ENCODE measurements at regions not wholly inside any gene's neighbourhood (a gene's known extent, or its start where the extent isn't known, plus 50 kb on each side); places are given as distances from the start of the nearest gene placed in this dataset.
"Not testable (repeated sequence)": the region's sequence is repeated elsewhere in the genome, so short reads cannot be mapped to it uniquely, and the experiment has no call there.

DNA sequence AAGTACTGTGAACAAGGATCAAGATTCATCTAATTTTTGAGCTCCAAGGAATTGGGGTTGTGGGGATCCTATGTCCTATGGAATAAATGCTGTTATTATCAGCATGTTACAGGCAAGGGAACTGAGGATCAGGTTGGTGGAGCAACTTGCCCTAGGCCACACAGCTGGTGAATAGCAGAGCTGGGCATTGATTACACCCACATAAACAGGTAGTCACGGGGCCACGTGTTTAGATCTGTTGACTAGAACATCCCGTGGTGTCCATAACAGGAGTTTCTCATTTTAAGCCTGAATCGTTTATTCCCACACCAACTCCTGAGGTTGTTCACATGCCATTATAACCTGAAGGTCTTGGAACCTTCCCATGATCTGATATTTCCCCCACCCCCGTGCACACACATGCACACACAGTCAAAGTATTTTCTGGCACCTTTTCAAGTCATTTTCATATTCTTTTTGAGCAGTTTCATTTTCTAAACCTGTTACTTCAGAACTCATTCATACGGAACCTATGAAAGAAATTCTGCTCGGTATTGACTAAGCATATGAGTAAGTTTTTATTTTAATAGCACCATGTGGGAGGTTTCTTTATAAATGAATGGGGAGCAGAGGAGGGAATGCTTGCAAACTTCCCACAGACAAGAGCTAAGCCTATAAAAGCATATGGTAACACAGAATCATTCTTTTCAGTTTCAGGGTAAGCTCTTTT lies 338.1 kb downstream of the ANAPC1 start:
- not testable (repeated sequence) for DNase-seq (ENCODE audit: low read depth in 1 of 2, low spot score in 1 of 2); H3K27ac ChIP-seq (replicated peaks); H3K27me3 ChIP-seq (ENCODE audit: insufficient read depth, poor library complexity, severe bottlenecking); H3K4me3 ChIP-seq (replicated peaks; ENCODE audit: insufficient read depth, low read length)

DNA sequence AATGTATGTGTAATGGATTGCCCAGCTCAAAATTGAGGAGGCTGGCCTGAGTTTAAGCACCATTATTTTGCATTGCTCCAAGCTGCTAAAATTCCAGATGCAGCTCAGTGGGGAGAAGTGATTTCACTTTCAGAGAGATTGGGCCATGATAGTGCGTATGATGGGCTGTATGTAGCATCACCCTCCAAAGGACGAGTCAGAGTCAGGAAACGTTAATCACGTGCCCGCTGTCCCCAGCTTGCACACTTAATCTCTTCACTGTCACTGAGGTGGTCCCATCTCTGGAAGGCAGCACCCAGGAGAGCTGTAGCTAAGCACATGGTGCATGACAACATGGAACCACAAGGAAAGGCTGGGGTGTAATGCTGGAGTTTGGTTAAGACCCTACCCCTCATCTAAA lies 337.4 kb downstream of the ANAPC1 start:
- not testable (repeated sequence) for H3K27me3 ChIP-seq (ENCODE audit: insufficient read depth, poor library complexity, severe bottlenecking); H3K4me3 ChIP-seq (replicated peaks; ENCODE audit: insufficient read depth, low read length); DNase-seq (ENCODE audit: low read depth in 1 of 2, low spot score in 1 of 2); H3K27ac ChIP-seq (replicated peaks)

DNA sequence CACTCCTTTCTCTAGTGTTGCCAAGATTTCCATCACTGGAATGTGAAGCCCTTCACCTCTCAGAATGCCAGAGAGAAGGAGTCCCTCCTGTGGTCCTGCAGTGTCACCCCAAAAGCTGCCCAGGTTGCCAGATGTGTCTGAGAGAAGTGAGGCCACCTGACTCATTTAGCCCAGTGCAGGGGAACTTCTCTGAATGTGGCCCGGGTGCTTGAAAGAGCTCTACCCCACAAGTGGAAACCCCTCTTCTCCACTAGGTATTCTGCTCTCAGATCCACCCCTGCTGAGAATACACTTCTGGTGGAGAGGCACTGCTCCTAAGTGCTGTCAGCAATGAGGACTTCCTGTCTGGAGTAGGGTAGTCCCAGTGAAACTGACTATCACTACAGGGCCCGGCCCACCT lies 334.8 kb downstream of the ANAPC1 start:
- H3K27ac ChIP-seq (replicated peaks); H3K4me3 ChIP-seq (replicated peaks; ENCODE audit: insufficient read depth, low read length); H3K27me3 ChIP-seq (ENCODE audit: insufficient read depth, poor library complexity, severe bottlenecking): not testable (repeated sequence)

DNA sequence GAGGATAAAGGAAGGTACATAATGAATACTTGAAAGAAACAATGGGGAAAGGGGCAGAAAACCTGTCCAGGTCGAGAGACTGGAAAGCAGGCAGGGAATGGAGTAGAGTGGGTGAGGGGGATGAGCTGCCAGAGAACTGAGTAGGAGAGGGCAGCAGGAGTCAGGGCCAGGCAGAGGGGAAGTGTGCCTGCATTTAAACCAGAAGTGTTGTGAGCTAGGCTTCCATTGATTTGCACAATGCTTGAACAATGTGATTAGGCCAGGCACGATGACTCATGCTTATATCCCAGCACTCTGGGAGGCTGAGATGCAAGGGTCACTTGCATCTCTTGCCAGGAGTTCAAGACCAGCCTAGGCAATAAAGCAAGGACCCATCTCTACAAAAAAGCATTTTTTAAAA lies 332.6 kb downstream of the ANAPC1 start:
- not testable (repeated sequence) for DNase-seq (ENCODE audit: low read depth in 1 of 2, low spot score in 1 of 2); H3K27ac ChIP-seq (replicated peaks); H3K4me3 ChIP-seq (replicated peaks; ENCODE audit: insufficient read depth, low read length); H3K27me3 ChIP-seq (ENCODE audit: insufficient read depth, poor library complexity, severe bottlenecking)

More for the DNA sequence above, 334.8 kb downstream of the ANAPC1 start:
- DNase-seq (ENCODE audit: low read depth in 1 of 2, low spot score in 1 of 2), result not testable (repeated sequence)

DNA sequence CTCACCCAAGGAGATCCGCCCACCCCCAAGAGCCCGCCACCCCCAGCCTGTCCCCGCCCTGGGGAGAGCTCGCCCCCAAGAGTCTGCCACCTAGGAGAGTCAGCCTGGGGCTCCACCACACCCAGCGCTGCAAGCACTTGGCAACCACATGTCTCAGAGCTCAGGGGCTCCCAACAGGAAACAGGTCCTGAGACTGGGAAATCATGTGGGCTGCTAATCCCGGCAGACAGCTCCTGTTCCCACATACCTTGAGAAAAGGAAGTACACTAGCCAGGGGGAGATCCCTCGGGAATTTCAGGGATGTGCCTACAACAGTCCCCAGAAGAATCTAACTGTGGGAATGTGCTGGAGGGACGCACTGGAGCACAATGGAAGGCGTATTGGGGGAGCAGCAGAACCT lies 331.4 kb downstream of the ANAPC1 start:
- not testable (repeated sequence) for H3K27me3 ChIP-seq (ENCODE audit: insufficient read depth, poor library complexity, severe bottlenecking); DNase-seq (ENCODE audit: low read depth in 1 of 2, low spot score in 1 of 2); H3K27ac ChIP-seq (replicated peaks); H3K4me3 ChIP-seq (replicated peaks; ENCODE audit: insufficient read depth, low read length)

DNA sequence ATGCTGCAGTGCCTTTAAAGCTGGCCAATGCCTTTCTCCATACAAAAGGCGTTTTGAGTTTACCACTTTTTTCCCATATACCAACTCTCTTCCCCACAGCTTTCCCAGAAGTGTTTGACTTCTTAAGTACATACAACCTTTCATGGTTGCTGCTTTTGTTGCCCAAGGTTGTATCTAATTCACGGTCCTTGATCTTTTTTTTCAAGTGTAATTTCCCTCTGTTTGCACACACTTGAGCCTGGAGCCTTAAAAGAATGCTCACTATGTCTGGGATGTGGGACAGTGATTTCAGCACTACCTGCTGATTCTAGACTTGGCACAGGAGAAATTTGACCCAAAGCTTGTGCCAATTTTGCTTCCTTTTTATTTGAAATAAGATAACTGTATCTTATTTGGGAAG lies 324.7 kb downstream of the ANAPC1 start:
- not testable (repeated sequence) for H3K4me3 ChIP-seq (replicated peaks; ENCODE audit: insufficient read depth, low read length); H3K27me3 ChIP-seq (ENCODE audit: insufficient read depth, poor library complexity, severe bottlenecking); H3K27ac ChIP-seq (replicated peaks); DNase-seq (ENCODE audit: low read depth in 1 of 2, low spot score in 1 of 2)

DNA sequence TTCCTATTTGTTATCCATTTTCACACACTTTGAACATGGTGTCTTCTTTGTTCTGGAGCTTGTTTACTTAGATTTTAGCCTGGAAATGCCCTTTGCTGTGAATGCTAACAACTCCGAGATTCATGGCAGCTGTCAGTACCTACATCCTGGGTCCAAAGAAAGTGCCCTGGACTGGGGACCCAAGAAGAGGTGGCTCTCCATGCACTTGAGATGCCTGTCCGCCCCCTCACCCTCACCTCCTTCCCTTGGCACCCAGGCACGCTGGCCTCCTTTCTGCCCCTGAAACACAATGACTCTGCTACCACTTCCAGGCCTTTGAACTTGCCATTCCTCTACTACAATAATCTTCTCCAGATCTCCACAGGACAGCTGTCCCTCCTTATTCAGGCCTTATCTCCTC lies 324.2 kb downstream of the ANAPC1 start:
- DNase-seq (ENCODE audit: low read depth in 1 of 2, low spot score in 1 of 2); H3K27me3 ChIP-seq (ENCODE audit: insufficient read depth, poor library complexity, severe bottlenecking); H3K27ac ChIP-seq (replicated peaks); H3K4me3 ChIP-seq (replicated peaks; ENCODE audit: insufficient read depth, low read length): not testable (repeated sequence)

DNA sequence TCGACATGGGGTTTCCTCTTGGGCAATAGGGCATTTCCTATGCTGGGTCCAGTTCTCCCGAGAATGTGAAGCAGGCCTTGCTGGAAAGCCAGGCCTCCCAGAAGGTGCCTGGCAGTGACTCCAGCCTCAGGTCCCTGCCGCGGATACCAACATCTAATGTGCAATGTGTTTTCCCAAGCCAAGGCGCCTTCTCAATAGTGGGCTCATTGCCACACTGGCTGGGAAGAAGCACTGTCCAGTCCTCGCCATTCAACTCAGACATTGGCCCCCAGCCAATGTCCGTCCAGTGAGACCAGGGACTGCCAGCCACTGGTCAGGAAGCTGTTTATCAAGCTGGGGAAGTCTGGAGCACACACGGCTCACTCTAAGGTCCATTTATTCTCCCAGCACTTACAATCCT lies 317.9 kb downstream of the ANAPC1 start:
- H3K27me3 ChIP-seq (ENCODE audit: insufficient read depth, poor library complexity, severe bottlenecking); DNase-seq (ENCODE audit: low read depth in 1 of 2, low spot score in 1 of 2); H3K4me3 ChIP-seq (replicated peaks; ENCODE audit: insufficient read depth, low read length); H3K27ac ChIP-seq (replicated peaks): not testable (repeated sequence)

DNA sequence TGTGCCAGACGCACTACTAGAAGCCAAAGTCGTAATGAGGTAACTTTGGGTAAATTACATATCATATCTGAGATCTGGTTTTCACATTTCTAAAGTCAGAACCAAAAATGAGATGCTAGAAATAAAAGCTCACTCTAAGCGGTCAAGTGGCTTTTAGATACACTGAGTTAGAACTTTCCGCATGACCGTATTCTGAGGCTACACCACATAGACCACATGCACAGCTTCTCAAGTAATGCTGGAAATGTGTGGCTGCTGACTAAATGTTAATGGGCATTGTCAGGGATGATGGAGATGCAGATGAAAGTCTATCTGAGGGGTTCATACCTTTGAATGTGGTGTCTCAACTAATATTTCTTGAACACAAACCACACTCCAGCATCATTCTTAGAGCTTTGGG lies 316.8 kb downstream of the ANAPC1 start:
- not testable (repeated sequence) for H3K4me3 ChIP-seq (replicated peaks; ENCODE audit: insufficient read depth, low read length); H3K27ac ChIP-seq (replicated peaks); DNase-seq (ENCODE audit: low read depth in 1 of 2, low spot score in 1 of 2); H3K27me3 ChIP-seq (ENCODE audit: insufficient read depth, poor library complexity, severe bottlenecking)

DNA sequence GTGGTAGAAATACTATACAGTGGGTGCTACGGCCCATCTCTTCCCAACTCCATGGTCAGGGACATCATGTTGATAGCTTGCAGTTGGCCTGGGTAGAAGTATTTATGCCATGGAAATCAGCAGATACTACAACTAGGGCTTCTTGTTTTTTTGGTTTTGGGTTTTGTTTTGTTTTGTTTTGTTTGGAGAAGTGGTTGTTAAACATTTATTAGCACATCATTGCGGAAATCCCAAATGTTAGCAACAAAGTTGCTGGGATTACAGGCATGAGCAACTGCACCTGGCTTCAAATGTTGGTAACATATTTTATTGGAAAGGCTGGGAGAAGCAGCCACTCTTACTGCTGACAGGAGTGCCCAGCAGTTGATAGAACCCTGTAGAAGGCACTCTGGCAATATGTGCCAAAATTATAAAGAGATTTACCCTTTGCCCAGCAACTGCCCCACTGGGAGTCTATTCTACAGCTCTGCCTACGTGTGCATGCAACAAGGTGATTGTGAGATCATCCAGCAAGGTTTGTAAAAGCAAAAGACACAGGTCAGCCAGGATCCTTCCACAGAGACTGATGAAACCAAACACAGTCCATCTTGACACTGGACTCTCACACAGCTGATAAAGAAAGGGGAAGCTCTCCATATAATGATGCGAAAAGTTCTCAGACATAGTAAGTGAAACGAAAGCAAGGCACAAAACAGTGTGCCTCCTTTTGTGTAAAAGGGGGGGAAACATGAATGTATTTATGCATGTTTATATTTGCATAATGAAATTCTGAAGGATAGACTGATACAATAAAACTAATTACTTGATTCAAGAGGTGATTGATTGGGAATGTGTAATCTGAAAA lies 314.4 kb downstream of the ANAPC1 start:
- H3K4me3 ChIP-seq (replicated peaks; ENCODE audit: insufficient read depth, low read length); H3K27me3 ChIP-seq (ENCODE audit: insufficient read depth, poor library complexity, severe bottlenecking); H3K27ac ChIP-seq (replicated peaks): not testable (repeated sequence)
- peak in 1 of 2 experiments; percentile 8 for DNase-seq (ENCODE audit: low read depth in 1 of 2, low spot score in 1 of 2)

DNA sequence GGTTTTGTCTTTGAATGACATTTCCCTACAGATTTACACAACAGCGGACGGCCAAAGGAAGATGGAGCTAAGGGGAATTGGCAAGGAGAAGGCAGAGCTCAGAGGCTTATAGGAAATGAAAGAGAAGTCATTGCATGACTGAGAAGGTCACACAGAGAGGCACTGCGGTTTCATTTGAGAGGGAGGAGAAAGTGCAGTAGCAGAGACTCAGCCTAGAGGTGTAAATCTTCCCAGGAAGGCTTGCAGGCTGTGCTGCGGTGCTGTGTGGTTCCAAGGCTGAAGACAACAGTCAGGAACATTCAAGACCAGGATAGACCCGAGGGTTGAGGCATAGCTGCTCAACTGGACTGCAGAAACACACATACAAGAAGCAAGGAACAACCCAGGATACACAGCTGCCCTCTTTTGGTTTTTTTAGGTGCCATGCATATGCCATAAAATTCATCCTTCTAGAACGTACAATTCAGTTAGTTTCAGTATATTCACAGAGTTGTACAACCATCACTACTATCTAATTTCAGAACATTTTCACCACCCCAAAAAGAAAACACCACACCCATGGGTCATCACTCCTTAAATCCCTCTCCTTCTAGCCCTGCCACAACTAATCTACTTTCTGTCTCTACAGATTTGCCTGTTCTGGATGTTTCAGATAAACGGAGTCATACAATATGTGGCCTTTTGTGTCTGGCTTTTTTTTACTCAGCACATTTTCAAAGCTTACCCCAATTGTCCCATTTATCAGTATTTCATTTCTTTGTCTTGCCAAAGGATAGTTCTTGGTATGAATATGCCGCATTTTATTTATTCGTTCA lies 313.5 kb downstream of the ANAPC1 start:
- H3K4me3 ChIP-seq (replicated peaks; ENCODE audit: insufficient read depth, low read length); H3K27ac ChIP-seq (replicated peaks): not testable (repeated sequence)
- peak in 1 of 2 experiments; percentile 26 for DNase-seq (ENCODE audit: low read depth in 1 of 2, low spot score in 1 of 2)

DNA sequence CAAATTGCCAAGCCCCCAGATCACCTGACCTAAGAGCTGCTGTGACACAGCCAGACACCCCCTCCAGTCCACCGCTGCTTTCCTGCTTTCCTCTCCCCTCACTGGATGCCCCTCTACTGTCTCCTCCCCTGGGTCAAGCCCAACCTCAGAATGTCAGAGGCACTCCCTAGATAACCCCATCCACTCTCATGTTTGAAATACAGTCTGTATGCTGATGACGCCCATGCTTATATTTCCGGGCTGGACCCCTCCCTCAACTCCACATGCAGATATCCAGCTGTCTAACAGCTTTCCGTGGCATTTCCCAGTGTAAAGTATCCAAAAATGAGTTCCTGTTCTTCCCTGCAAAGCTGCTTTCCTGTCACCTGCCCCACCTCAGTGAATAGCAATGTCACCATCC lies 309.2 kb downstream of the ANAPC1 start:
- not testable (repeated sequence) for DNase-seq (ENCODE audit: low read depth in 1 of 2, low spot score in 1 of 2); H3K27me3 ChIP-seq (ENCODE audit: insufficient read depth, poor library complexity, severe bottlenecking); H3K27ac ChIP-seq (replicated peaks); H3K4me3 ChIP-seq (replicated peaks; ENCODE audit: insufficient read depth, low read length)

More for the DNA sequence above, 313.5 kb downstream of the ANAPC1 start:
- not testable (repeated sequence) for H3K27me3 ChIP-seq (ENCODE audit: insufficient read depth, poor library complexity, severe bottlenecking)

DNA sequence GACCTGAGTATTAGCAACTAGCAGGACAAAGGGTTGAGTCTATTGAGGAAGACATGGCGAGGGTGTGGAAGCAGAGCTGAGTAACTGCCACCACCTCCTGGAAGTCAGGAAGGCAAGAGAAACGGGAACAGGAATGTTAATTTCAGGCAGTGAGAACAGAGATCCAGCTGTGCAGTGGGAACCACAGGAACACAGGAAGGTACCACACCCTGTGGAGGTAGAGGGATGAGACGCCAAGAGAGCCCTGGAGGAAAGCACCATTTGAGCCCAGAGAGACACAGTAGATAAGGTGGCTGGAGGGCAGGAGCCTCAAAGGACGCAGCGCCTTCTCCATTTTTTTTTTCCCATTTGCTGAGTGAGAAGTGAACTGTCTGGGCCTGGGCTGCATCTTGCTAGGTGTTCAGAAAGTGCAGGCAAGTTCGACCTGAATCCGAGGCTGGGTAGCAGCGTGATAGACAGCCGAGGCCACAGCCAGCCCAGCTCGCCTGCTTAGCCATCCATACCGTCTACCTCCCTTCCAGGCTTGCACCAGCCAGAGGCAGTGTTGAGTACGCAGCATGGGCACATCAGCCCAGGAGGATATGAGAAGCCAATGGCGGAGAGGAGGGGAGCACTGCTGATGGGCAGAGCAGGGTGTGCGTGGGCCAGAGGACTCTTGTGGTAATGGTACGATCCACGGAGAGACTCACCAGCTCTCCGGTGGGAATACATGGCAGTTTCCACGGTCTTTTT lies 306.7 kb downstream of the ANAPC1 start:
- not testable (repeated sequence) for H3K4me3 ChIP-seq (replicated peaks; ENCODE audit: insufficient read depth, low read length); DNase-seq (ENCODE audit: low read depth in 1 of 2, low spot score in 1 of 2); H3K27me3 ChIP-seq (ENCODE audit: insufficient read depth, poor library complexity, severe bottlenecking); H3K27ac ChIP-seq (replicated peaks)

DNA sequence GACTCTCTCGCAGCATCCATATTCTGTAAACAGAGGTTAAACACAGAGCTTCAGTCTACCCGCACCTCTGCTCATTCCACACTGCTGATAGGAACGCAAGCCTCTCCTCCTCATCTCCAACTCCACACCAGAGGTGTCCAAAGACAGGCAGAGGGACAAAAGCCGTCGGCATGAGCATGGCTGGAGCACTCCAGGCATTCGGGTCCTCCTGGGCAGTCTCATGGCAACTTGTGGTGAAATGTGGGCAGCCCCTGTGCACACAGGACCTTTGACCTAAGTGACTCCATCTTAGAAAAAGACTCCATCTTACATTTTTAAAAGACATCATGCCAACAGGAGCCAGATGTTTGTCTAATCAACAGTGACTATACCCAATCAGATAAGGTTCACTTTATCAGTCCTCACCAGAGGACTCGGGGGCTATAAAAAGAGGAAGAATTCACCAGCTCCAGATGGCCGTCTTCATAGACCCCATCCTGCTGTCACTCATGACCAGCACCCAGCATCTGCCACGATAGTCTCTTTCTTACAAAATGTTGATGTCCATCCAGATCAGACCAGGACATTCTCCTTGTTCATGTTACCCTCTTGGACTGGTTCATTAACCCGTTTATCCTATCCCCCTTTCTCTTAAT lies 304.4 kb downstream of the ANAPC1 start:
- DNase-seq (ENCODE audit: low read depth in 1 of 2, low spot score in 1 of 2); H3K27ac ChIP-seq (replicated peaks): not testable (repeated sequence)

More for the DNA sequence above, 304.4 kb downstream of the ANAPC1 start:
- not testable (repeated sequence) for H3K27me3 ChIP-seq (ENCODE audit: insufficient read depth, poor library complexity, severe bottlenecking); H3K4me3 ChIP-seq (replicated peaks; ENCODE audit: insufficient read depth, low read length)
